ENCODE measurements at regions not wholly inside any gene's neighbourhood (a gene's known extent, or its start where the extent isn't known, plus 50 kb on each side); places are given as distances from the start of the nearest gene placed in this dataset.

DNA sequence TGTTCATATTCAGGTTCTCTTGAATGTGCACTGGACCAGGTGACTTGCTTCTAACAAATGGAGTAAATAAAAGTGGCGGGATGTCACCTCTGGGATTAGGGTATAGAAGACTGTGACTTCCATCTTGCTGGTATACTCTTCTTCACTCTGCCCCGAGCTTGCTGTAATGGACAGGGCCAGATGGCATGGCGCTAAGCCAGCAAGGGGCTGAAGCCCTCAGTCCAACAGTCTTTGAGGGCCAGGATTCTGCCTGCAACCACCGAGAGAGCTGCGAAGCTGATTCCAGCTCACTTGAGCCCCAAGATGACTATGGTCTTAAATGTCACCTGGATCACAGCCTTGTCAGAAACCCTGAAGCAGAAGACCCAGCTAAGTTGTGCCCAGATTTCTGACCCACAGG lies 600.0 kb downstream of the FGF9 start:
- TF ChIP-seq, protein P1, sequence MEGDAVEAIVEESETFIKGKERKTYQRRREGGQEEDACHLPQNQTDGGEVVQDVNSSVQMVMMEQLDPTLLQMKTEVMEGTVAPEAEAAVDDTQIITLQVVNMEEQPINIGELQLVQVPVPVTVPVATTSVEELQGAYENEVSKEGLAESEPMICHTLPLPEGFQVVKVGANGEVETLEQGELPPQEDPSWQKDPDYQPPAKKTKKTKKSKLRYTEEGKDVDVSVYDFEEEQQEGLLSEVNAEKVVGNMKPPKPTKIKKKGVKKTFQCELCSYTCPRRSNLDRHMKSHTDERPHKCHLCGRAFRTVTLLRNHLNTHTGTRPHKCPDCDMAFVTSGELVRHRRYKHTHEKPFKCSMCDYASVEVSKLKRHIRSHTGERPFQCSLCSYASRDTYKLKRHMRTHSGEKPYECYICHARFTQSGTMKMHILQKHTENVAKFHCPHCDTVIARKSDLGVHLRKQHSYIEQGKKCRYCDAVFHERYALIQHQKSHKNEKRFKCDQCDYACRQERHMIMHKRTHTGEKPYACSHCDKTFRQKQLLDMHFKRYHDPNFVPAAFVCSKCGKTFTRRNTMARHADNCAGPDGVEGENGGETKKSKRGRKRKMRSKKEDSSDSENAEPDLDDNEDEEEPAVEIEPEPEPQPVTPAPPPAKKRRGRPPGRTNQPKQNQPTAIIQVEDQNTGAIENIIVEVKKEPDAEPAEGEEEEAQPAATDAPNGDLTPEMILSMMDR (conservative IDR thresholded peaks at IDR 0.05; ENCODE audit: low read depth in 2 of 2), result no peak
- TF ChIP-seq EZH2 (IDR thresholded peaks at IDR 0.05; ENCODE audit: low read depth, unreplicated experiment) (no peak), POLR2AphosphoS5 (IDR thresholded peaks at IDR 0.05; ENCODE audit: low read depth) (no peak), JUNB (IDR thresholded peaks at IDR 0.05; ENCODE audit: unreplicated experiment) (no peak), CREB1 (CRISPR knock-in tag; IDR thresholded peaks at IDR 0.05; ENCODE audit: low read depth) (no peak), EZH2phosphoT487 (IDR thresholded peaks at IDR 0.05; ENCODE audit: unreplicated experiment) (no peak), STAT1 (IDR thresholded peaks at IDR 0.05; ENCODE audit: unreplicated experiment) (no peak), ZNF331 (CRISPR knock-in tag; IDR thresholded peaks at IDR 0.05; ENCODE audit: low read depth) (no peak), ZNF114 (CRISPR knock-in tag; IDR thresholded peaks at IDR 0.05) (no peak), NANOG (IDR thresholded peaks at IDR 0.05; ENCODE audit: borderline replicate concordance) (no peak)
- TF ChIP-seq, protein P2, sequence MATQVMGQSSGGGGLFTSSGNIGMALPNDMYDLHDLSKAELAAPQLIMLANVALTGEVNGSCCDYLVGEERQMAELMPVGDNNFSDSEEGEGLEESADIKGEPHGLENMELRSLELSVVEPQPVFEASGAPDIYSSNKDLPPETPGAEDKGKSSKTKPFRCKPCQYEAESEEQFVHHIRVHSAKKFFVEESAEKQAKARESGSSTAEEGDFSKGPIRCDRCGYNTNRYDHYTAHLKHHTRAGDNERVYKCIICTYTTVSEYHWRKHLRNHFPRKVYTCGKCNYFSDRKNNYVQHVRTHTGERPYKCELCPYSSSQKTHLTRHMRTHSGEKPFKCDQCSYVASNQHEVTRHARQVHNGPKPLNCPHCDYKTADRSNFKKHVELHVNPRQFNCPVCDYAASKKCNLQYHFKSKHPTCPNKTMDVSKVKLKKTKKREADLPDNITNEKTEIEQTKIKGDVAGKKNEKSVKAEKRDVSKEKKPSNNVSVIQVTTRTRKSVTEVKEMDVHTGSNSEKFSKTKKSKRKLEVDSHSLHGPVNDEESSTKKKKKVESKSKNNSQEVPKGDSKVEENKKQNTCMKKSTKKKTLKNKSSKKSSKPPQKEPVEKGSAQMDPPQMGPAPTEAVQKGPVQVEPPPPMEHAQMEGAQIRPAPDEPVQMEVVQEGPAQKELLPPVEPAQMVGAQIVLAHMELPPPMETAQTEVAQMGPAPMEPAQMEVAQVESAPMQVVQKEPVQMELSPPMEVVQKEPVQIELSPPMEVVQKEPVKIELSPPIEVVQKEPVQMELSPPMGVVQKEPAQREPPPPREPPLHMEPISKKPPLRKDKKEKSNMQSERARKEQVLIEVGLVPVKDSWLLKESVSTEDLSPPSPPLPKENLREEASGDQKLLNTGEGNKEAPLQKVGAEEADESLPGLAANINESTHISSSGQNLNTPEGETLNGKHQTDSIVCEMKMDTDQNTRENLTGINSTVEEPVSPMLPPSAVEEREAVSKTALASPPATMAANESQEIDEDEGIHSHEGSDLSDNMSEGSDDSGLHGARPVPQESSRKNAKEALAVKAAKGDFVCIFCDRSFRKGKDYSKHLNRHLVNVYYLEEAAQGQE (IDR thresholded peaks at IDR 0.05; ENCODE audit: unreplicated experiment), result no peak
- TF ChIP-seq, protein P3, sequence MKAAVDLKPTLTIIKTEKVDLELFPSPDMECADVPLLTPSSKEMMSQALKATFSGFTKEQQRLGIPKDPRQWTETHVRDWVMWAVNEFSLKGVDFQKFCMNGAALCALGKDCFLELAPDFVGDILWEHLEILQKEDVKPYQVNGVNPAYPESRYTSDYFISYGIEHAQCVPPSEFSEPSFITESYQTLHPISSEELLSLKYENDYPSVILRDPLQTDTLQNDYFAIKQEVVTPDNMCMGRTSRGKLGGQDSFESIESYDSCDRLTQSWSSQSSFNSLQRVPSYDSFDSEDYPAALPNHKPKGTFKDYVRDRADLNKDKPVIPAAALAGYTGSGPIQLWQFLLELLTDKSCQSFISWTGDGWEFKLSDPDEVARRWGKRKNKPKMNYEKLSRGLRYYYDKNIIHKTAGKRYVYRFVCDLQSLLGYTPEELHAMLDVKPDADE (IDR thresholded peaks at IDR 0.05), result no peak
- TF ChIP-seq, protein P4, sequence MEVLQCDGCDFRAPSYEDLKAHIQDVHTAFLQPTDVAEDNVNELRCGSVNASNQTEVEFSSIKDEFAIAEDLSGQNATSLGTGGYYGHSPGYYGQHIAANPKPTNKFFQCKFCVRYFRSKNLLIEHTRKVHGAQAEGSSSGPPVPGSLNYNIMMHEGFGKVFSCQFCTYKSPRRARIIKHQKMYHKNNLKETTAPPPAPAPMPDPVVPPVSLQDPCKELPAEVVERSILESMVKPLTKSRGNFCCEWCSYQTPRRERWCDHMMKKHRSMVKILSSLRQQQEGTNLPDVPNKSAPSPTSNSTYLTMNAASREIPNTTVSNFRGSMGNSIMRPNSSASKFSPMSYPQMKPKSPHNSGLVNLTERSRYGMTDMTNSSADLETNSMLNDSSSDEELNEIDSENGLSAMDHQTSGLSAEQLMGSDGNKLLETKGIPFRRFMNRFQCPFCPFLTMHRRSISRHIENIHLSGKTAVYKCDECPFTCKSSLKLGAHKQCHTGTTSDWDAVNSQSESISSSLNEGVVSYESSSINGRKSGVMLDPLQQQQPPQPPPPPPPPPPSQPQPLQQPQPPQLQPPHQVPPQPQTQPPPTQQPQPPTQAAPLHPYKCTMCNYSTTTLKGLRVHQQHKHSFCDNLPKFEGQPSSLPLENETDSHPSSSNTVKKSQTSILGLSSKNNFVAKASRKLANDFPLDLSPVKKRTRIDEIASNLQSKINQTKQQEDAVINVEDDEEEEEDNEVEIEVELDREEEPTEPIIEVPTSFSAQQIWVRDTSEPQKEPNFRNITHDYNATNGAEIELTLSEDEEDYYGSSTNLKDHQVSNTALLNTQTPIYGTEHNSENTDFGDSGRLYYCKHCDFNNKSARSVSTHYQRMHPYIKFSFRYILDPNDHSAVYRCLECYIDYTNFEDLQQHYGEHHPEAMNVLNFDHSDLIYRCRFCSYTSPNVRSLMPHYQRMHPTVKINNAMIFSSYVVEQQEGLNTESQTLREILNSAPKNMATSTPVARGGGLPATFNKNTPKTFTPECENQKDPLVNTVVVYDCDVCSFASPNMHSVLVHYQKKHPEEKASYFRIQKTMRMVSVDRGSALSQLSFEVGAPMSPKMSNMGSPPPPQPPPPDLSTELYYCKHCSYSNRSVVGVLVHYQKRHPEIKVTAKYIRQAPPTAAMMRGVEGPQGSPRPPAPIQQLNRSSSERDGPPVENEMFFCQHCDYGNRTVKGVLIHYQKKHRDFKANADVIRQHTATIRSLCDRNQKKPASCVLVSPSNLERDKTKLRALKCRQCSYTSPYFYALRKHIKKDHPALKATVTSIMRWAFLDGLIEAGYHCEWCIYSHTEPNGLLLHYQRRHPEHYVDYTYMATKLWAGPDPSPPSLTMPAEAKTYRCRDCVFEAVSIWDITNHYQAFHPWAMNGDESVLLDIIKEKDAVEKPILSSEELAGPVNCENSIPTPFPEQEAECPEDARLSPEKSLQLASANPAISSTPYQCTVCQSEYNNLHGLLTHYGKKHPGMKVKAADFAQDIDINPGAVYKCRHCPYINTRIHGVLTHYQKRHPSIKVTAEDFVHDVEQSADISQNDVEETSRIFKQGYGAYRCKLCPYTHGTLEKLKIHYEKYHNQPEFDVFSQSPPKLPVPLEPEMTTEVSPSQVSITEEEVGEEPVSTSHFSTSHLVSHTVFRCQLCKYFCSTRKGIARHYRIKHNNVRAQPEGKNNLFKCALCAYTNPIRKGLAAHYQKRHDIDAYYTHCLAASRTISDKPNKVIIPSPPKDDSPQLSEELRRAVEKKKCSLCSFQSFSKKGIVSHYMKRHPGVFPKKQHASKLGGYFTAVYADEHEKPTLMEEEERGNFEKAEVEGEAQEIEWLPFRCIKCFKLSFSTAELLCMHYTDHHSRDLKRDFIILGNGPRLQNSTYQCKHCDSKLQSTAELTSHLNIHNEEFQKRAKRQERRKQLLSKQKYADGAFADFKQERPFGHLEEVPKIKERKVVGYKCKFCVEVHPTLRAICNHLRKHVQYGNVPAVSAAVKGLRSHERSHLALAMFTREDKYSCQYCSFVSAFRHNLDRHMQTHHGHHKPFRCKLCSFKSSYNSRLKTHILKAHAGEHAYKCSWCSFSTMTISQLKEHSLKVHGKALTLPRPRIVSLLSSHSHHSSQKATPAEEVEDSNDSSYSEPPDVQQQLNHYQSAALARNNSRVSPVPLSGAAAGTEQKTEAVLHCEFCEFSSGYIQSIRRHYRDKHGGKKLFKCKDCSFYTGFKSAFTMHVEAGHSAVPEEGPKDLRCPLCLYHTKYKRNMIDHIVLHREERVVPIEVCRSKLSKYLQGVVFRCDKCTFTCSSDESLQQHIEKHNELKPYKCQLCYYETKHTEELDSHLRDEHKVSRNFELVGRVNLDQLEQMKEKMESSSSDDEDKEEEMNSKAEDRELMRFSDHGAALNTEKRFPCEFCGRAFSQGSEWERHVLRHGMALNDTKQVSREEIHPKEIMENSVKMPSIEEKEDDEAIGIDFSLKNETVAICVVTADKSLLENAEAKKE (CRISPR knock-in tag; IDR thresholded peaks at IDR 0.05), result no peak

Data from GM23338 (cell line).